Thymus (tissue), 11 donors: ENCODE measurements at regions not wholly inside any gene's neighbourhood (a gene's known extent, or its start where the extent isn't known, plus 50 kb on each side); places are given as distances from the start of the nearest gene placed in this dataset.

Experiments used
- DNase-seq, 9 donors: peaks; one replicate each; pipeline ENCODE4 v3.0.0-alpha.2; 2013; ENCODE audit warnings: low spot score in 9 of 9, low read depth in 6 of 9, missing footprints in 1 of 9
- H3K27ac ChIP-seq, 2 donors: one replicate each; pipeline ENCODE4 v1.5.1; 2013; ENCODE audit warnings: control low read depth in 1 of 2, low read depth in 1 of 2, low read length in 1 of 2, mild to moderate bottlenecking in 1 of 2, moderate library complexity in 1 of 2
- H3K27me3 ChIP-seq, 2 donors: one replicate each; pipeline ENCODE4 v1.5.1; 2013; ENCODE audit warnings: low read length in 1 of 2; ENCODE audit not compliant: control insufficient read depth in 2 of 2, insufficient read depth in 1 of 2
- H3K36me3 ChIP-seq, 2 donors: one replicate each; pipeline ENCODE4 v1.5.1; 2013; ENCODE audit warnings: low read length in 1 of 2, mild to moderate bottlenecking in 1 of 2, moderate library complexity in 1 of 2; ENCODE audit not compliant: control insufficient read depth in 2 of 2, insufficient read depth in 2 of 2
- H3K4me1 ChIP-seq, 2 donors: one replicate each; pipeline ENCODE4 v1.5.1; 2013; ENCODE audit warnings: low read length in 2 of 2; ENCODE audit not compliant: control insufficient read depth in 2 of 2, insufficient read depth in 2 of 2
- H3K4me3 ChIP-seq, 2 donors: one replicate each; pipeline ENCODE4 v1.5.1; 2013; ENCODE audit warnings: low read length in 2 of 2, control low read depth in 1 of 2, mild to moderate bottlenecking in 1 of 2
- H3K9me3 ChIP-seq, 2 donors: one replicate each; pipeline ENCODE4 v1.5.1; 2013; ENCODE audit warnings: low read length in 1 of 2, mild to moderate bottlenecking in 1 of 2; ENCODE audit not compliant: control insufficient read depth in 2 of 2, insufficient read depth in 1 of 2
- WGBS: extraction: QIAGEN DNeasy Blood & Tissue Kit; methylation state at CpG from one replicate; pipeline ENCODE4 v1.1.7; 2013; 5-methylcytosine and 5-hydroxymethylcytosine counted together
- donor health status: healthy.

DNA sequence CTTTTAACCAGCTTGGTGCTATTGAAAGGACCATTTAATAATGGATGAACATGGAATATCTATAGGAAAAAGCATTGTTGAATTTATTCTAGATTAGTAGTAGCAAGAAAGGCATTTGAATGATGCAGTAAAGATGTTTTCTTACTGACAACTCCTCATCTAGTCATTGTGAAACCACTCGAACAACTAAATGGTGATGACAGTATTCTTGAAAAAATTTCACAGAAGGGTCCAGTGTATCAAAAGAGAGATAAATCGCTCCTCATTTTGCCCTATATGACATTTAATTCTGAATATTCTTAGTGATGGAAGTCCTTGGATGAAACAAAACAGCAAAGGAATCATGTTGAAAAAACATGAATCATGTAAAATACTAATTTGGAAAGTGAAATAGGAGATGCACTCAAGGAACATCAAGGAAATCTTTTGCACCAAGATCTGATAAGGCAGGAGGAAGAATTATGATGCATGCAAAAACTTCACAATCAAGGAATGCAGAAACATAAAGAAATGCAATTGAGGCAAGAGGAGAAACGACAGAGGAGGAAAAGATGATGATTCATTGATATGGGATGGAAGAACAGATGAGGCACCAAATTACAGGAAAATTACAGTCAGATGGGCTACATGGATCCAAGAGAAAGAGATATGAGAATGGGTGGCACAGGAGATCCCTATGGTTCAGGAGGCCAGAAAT lies 190.4 kb downstream of the DDX3Y start:
- no peak overlapping the region for H3K27ac ChIP-seq
- 92% methylated on average over 3 of the region's 3 CpGs for WGBS
- no peak overlapping the region for H3K4me3 ChIP-seq
- H3K4me1 ChIP-seq: no peaks in the 10 kb centered on the region
- DNase-seq: no peak
- no peaks in the 10 kb centered on the region for H3K27me3 ChIP-seq
- H3K36me3 ChIP-seq: no peaks in the 10 kb centered on the region
- H3K9me3 ChIP-seq: no peaks in the 10 kb centered on the region

GRCh38 chrY:13126881-13127456 lies 222.3 kb downstream of the DDX3Y start:
- no peaks in the 10 kb centered on the region for H3K27me3 ChIP-seq
- no peaks in the 10 kb centered on the region for H3K9me3 ChIP-seq
- H3K27ac ChIP-seq: no peak overlapping the region
- no peak overlapping the region for H3K4me3 ChIP-seq
- H3K4me1 ChIP-seq: no peaks in the 10 kb centered on the region
- DNase-seq: no peak
- no peaks in the 10 kb centered on the region for H3K36me3 ChIP-seq
- 58% methylated on average over 5 of the region's 5 CpGs for WGBS

- H3K4me1 ChIP-seq: no peaks in the 10 kb centered on the region
- no peaks in the 10 kb centered on the region for H3K36me3 ChIP-seq
- no peaks in the 10 kb centered on the region for H3K27me3 ChIP-seq
- H3K27ac ChIP-seq: no peak overlapping the region
- no peak overlapping the region for H3K4me3 ChIP-seq
- no peaks in the 10 kb centered on the region for H3K9me3 ChIP-seq
- no peak for DNase-seq
Observed at GRCh38 chrY:13127476-13127875, 222.8 kb downstream of the DDX3Y start.

DNA sequence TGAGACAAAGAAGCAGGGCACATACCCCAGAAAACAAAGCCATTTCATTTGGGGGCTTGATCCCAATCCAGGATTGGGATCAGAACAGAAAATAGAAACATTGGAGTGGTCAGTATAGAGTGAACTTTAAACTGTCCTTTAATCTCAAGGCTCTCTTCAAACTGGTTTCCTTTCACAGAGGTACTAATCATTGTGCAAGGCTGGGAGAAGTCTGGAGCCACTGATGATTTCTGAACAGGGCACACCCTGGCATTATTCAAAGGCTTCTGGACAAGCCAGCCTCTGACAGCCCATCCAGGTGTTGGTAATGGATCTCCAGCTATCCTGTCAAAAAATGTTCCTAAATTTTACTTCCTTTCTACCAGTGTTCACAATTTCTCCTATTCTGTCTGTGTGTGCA lies 244.5 kb downstream of the DDX3Y start:
- Histone ChIP-seq H3K36me3 (no peaks in the 10 kb centered on the region), H3K27ac (no peak overlapping the region), H3K27me3 (no peaks in the 10 kb centered on the region)

DNA sequence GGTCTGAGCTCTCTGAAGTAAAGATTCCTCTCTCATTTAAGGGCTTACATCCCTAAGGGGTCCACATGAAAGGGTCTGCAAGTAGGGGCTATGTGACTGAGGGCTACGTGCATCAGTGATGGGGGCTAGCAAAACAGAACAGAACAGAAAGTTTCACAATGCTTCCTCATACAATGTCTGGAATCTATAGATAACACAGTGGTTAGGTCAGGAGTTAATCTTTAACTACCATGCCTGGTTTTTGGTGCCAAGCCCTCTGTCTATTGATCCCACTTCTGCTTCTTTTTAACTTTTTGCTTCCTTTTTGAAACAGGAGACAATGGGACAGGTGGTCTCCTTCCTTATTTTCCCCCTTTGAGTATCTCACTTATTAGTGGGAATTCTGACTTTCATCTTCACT lies 263.0 kb downstream of the DDX3Y start:
- Histone ChIP-seq H3K27ac (no peak overlapping the region), H3K4me1 (no peaks in the 10 kb centered on the region), H3K27me3 (no peaks in the 10 kb centered on the region), H3K36me3 (no peaks in the 10 kb centered on the region), H3K9me3 (no peaks in the 10 kb centered on the region), H3K4me3 (no peak overlapping the region)
- no peak for DNase-seq
- 78% methylated on average over 1 of the region's 1 CpG for WGBS

More for the DNA sequence above, 244.5 kb downstream of the DDX3Y start:
- peak overlapping the region in 1 of 2 donors; percentile 35 for H3K4me3 ChIP-seq
- DNase-seq: no peak
- H3K9me3 ChIP-seq: no peaks in the 10 kb centered on the region
- H3K4me1 ChIP-seq: no peaks in the 10 kb centered on the region

DNA sequence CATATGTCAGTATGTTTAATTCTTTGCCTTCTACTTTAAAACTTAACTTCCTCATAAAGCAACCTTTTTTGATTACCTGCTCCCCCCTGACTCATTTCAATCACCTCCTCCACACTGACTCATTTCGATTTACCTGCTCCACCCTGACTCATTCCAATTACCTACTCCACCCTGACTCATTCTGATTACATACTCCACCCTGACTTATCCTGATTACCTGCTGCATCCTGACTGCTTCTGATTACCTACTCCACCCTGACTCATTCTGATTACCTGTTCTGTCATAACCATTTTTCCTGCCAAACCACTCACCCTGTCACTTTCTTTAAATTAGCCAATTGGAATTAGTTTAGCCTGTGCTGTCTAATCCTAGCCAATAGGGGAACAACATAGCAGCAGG lies 263.6 kb downstream of the DDX3Y start:
- no peaks in the 10 kb centered on the region for H3K27me3 ChIP-seq
- no peak for DNase-seq
- H3K9me3 ChIP-seq: no peaks in the 10 kb centered on the region
- no peak overlapping the region for H3K27ac ChIP-seq
- no peak overlapping the region for H3K4me3 ChIP-seq
- no peaks in the 10 kb centered on the region for H3K4me1 ChIP-seq
- H3K36me3 ChIP-seq: no peaks in the 10 kb centered on the region
- WGBS: 80% methylated on average over 1 of the region's 1 CpG
